ENCODE measurements at regions not wholly inside any gene's neighbourhood (a gene's known extent, or its start where the extent isn't known, plus 50 kb on each side); places are given as distances from the start of the nearest gene placed in this dataset.

DNA sequence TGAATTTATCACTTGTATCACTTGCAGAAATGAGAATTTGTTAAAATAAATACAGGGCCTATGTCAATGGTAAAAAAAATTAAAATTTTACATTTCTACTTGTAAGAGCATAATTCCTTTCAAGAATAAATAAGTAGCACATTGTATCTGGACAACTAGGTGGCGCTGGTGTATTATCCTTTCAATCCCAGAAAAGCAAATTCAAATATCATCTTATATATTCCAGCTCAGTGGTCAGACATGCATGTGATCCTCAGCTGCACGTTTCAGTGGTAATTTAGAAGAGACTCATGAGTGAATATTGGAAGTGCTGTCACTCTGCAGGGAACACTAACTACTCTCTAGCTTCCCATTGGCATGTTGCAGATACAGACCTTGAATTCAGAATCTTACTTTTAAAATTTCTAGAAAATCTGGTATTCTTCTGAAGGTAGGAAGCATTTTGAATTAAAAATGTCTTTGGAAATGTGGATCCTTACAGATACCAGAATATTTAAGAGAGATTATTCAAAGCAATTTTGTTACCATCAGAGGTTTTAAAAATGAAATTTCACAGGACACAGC lies 1414.7 kb upstream of the TENM3 start:
- peak; percentile 79 for DNase-seq (ENCODE audit: low read depth)

GRCh38 chr4:180832073-180832472 lies 1411.1 kb upstream of the TENM3 start:
- no peak for DNase-seq (ENCODE audit: low read depth)
- no peak overlapping the region for H3K4me3 ChIP-seq (ENCODE audit: low read depth, low read length)
- in situ Hi-C loops (cut with HindIII; ENCODE audit: low sequenced_read_pairs): loop anchor here (10.0 kb wide), 1 partner anchor 167 kb away; no protein-coding TSS in a partner anchor
- peak; percentile 25 for TF ChIP-seq CTCF (IDR thresholded peaks at IDR 0.05; ENCODE audit: low read depth, low read length, missing control alignments)

More for the DNA sequence above, 1414.7 kb upstream of the TENM3 start:
- no peak overlapping the region for H3K4me3 ChIP-seq (ENCODE audit: low read depth, low read length)
- in situ Hi-C loops (cut with HindIII; ENCODE audit: low sequenced_read_pairs): no loop called here
- peak; percentile 62 for TF ChIP-seq CTCF (IDR thresholded peaks at IDR 0.05; ENCODE audit: low read depth, low read length, missing control alignments)

GRCh38 chr4:180840142-180840541 lies 1403.1 kb upstream of the TENM3 start:
- no peak for DNase-seq (ENCODE audit: low read depth)
- no peak for TF ChIP-seq CTCF (IDR thresholded peaks at IDR 0.05; ENCODE audit: low read depth, low read length, missing control alignments)
- in situ Hi-C loops (cut with HindIII; ENCODE audit: low sequenced_read_pairs): no loop called here
- H3K4me3 ChIP-seq (ENCODE audit: low read depth, low read length): no peak overlapping the region

DNA sequence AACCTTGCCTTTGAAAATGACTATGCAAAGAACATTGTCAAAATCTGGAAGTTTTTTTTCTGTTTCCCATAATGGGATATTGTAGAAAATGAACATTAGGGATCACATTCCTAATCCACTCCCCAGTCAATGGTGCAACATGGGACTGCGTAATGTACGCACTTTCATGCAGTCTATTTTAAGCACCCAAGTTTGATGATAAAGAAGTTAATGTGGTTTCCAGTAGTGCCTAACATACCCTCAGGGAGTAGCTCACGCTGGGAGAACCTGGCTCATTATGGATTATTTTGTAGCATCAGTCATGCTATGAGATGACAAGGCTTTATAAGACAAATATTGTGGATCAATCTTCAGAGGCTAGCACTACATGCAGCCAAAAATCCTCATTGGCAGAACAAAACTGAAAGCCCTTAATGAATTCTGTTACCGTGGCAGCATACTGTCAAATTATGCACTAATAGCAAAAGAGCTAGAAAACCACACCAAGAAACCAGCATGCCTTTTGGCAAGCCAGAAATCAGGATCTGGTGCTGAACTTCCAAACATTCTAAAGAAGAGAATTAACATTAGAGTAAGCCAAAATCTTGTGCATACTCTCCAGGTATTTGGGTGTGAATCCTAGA lies 1392.8 kb upstream of the TENM3 start:
- TF ChIP-seq CTCF (IDR thresholded peaks at IDR 0.05; ENCODE audit: low read depth, low read length, missing control alignments): no peak
- H3K4me3 ChIP-seq (ENCODE audit: low read depth, low read length): no peak overlapping the region
- DNase-seq (ENCODE audit: low read depth): peak; percentile 41
- in situ Hi-C loops (cut with HindIII; ENCODE audit: low sequenced_read_pairs): no loop called here

DNA sequence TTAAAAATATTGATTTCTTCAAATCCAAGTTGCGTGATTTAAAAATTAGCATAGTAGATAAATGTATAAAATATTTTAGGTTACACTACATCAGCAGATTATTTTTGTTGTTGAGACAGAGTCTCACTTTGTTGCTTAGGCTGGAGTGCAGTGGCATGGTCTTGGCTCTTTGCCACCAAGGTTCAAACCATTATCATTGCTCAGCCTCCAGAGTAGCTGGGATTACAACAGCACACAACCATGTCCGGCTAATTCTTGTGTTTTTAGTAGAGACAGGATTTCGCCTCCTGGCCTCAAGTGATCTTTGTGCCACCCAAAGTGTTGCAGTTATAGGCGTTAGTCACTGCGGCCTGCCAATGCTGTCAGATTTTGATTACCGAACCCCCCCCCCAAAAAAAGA lies 1390.5 kb upstream of the TENM3 start:
- DNase-seq (ENCODE audit: low read depth): no peak
- no peak overlapping the region for H3K4me3 ChIP-seq (ENCODE audit: low read depth, low read length)
- in situ Hi-C loops (cut with HindIII; ENCODE audit: low sequenced_read_pairs): no loop called here
- no peak for TF ChIP-seq CTCF (IDR thresholded peaks at IDR 0.05; ENCODE audit: low read depth, low read length, missing control alignments)

DNA sequence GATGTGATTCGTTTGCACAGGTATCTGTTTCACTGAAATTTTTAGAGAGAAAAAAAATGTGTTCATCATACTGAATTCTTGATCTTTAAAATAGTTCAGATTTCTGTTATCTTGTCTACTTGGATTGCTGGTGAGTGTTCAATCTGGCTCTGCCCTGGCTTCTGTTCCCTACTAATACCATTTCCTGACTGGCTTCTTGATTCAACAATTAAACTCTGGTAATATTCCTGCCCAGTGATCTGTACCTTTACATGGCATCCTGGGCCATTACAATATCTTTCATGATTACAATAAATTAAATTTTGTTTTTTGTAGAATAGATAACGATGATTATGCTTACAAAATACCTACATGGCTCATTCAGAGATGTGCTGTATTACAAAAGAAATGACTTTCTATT lies 1388.0 kb upstream of the TENM3 start:
- DNase-seq (ENCODE audit: low read depth): no peak
- no peak for TF ChIP-seq CTCF (IDR thresholded peaks at IDR 0.05; ENCODE audit: low read depth, low read length, missing control alignments)
- in situ Hi-C loops (cut with HindIII; ENCODE audit: low sequenced_read_pairs): no loop called here
- no peak overlapping the region for H3K4me3 ChIP-seq (ENCODE audit: low read depth, low read length)

Measured in astrocyte of the cerebellum (primary cell).